AG10803 (cell line): ENCODE measurements at regions not wholly inside any gene's neighbourhood (a gene's known extent, or its start where the extent isn't known, plus 50 kb on each side); places are given as distances from the start of the nearest gene placed in this dataset.
A peak's percentile ranks its signal among the peaks of the same experiment; 100 is the strongest.

Source experiments
- DNase-seq: peaks from one replicate; pipeline ENCODE4 v3.0.0; 2010; ENCODE audit warnings: low read depth
- H3K4me3 ChIP-seq: 2 replicates; pipeline ENCODE4 v1.5.1; 2011; ENCODE audit warnings: mild to moderate bottlenecking, low read length, control low read depth
- TF ChIP-seq, protein P1 (sequence below): conservative IDR thresholded peaks from 2 replicates; pipeline ENCODE4 v1.5.1; 2011; ENCODE audit warnings: mild to moderate bottlenecking, low read length, control low read depth, inconsistent platforms

DNA sequence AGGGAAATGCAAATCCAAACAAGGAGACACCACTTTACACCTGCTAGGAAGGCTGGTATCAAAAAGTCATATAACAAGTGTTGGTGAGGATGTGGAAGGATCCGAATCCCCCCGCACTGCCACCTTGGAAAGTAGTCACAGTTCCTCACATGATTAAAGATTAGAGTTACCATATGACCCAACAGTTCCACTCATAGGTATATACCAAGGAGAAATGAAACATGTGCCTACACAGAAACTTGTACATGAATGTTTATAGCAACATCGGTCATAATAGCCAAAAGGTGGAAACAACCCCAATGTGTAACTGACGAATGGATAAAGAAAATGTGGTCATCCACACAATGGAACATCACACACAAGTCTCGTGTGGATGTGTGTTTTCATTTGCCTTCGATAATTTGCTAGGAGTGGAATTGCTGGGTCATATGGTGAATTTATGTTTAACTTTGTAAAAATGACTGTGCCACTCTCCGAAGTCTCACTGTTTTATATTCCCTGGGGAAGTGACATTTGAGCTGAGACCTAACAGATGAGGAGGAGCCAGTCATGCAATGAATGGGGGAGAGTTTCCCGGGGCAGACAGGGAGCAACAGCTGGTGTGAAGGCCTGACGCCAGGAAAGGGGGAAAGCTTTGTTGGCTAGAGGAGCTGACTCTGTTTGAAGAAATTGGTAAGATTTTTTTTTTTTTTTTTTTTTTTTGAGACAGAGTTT lies 125.9 kb upstream of the MLN start:
- DNase-seq: peak; percentile 49
- TF ChIP-seq, protein P1, sequence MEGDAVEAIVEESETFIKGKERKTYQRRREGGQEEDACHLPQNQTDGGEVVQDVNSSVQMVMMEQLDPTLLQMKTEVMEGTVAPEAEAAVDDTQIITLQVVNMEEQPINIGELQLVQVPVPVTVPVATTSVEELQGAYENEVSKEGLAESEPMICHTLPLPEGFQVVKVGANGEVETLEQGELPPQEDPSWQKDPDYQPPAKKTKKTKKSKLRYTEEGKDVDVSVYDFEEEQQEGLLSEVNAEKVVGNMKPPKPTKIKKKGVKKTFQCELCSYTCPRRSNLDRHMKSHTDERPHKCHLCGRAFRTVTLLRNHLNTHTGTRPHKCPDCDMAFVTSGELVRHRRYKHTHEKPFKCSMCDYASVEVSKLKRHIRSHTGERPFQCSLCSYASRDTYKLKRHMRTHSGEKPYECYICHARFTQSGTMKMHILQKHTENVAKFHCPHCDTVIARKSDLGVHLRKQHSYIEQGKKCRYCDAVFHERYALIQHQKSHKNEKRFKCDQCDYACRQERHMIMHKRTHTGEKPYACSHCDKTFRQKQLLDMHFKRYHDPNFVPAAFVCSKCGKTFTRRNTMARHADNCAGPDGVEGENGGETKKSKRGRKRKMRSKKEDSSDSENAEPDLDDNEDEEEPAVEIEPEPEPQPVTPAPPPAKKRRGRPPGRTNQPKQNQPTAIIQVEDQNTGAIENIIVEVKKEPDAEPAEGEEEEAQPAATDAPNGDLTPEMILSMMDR: no peak
- H3K4me3 ChIP-seq: no peak overlapping the region

GRCh38 chr6:33927616-33928015 lies 123.8 kb upstream of the MLN start:
- DNase-seq: peak; percentile 82
- no peak overlapping the region for H3K4me3 ChIP-seq
- TF ChIP-seq, protein P1: no peak

DNA sequence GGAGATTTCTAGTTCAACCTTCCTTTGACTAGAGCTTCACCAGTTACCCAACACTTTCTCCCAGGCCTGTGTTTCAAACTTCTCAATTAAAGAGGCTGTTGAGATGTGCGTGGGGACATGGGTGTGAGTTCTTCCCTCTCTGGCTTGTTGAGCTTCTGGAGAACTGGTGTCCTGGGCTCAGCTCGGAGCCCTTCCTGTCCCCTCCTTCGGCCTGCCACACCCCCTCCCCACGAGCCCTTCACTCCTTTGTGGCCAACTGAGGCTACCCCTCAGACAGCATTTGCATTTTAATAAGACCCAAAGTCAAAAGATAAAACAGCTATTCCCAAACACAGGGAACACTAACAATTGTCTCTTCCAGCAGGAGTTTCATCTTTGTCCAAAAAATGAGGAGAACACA lies 123.3 kb upstream of the MLN start:
- no peak overlapping the region for H3K4me3 ChIP-seq
- no peak for DNase-seq
- TF ChIP-seq, protein P1: no peak

- TF ChIP-seq, protein P1: no peak
- no peak overlapping the region for H3K4me3 ChIP-seq
- DNase-seq: no peak
Observed at GRCh38 chr6:33926451-33926850, 122.6 kb upstream of the MLN start.

- TF ChIP-seq, protein P1: no peak
- no peak overlapping the region for H3K4me3 ChIP-seq
- no peak for DNase-seq
Observed at GRCh38 chr6:33925936-33926335, 122.1 kb upstream of the MLN start.

DNA sequence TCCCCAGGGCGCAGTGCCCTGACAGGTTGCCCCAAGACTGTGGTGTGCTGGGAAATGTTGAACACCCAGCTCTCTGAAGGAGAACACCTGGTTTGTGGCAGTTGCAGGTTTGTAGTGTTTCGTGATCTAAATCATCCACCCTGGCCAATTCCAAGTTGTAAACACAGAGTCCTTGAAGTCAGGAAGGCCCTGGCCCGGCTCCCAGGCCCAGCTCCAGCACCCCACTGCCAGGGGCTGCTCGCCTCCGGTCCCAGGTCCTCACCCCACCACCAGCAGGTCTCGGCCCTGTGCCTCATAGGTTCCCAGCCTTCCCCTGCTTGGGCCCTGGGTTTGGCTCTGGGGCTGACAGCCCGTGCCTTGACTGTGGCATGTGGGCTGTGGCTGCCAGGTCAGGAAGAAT lies 121.4 kb upstream of the MLN start:
- TF ChIP-seq, protein P1: no peak
- DNase-seq: no peak
- H3K4me3 ChIP-seq: no peak overlapping the region

DNA sequence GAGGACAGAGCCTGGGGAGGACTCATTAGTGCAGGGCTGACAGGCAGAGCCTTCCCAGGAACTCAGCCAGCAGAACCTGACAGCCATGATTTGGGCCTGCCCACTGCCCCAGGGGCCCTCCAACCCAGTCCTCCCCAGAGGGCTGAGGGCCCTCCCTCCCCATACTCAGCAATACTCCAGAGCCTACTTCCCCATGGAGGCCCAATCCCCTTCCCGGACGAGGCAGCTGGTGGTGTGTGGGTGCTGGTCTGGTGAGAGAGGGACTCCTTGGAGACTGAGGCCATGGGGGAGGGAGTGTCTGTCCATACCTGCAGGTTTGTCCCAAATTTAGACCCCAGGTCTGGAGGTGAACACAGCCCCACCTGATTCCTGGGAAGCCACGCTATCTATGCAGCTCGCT lies 120.9 kb upstream of the MLN start:
- TF ChIP-seq, protein P1: no peak
- DNase-seq: no peak
- no peak overlapping the region for H3K4me3 ChIP-seq
